ENCODE measurements at regions not wholly inside any gene's neighbourhood (a gene's known extent, or its start where the extent isn't known, plus 50 kb on each side); places are given as distances from the start of the nearest gene placed in this dataset.
A peak's percentile ranks its signal among the peaks of the same experiment; 100 is the strongest.

DNA sequence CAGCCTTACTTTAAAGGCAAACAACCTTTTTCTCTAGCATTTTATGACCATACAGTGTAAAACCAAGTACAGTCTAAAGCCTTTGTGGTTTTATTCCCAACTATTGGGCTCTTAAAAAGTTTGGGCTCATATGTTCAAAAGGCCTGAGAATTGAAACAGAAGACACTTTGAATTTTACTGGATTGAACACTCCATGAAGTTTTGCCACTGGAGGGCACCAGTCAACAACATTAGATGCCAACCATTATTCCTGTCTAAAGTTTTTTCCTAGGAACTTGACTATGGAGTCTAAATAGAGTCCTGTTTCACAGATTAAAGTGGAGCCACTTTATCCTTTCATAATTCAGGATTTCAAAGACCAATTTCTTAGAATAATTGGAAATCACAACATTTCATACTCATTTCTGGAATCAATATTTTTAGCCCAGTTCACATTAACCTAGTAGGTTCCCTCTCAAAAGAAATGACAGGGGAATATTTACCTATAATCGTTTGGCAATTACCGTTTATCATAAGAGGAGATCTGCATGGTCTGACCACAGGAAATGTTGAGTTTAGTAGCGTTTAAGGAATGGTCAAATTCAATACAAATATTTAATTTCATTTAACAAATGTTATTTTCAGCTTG is 244.1 kb upstream of the PDZRN3 start:
- peak; percentile 76 to 83 for DNase-seq (ENCODE audit: low spot score in 2 of 2)
- in situ Hi-C loops (cut with MboI; ENCODE audit: low sequenced_read_pairs), result loop anchor here (25.0 kb wide), 3 partner anchors 768 to 1318 kb away; no protein-coding TSS in a partner anchor
- H3K36me3 ChIP-seq (replicated peaks), result no peaks in the 10 kb centered on the region

DNA sequence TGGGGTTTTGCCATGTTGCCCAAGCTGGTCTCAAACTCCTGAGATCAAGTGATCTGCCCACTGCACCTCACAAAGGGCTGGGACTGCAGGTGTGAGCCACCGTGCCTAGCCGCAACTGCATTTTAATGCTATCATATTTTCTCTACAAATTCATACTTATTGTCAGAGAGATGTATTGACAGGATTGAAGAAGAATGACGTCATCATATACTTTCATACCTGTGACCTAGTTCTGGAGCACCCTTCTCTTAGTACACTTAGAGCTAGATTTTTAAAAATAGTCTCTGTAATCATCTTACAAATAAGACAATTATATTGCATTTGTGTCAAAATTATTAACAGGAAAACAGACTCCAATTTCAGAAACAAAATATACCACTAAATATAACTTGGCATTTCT is 242.8 kb upstream of the PDZRN3 start:
- no peaks in the 10 kb centered on the region for H3K27me3 ChIP-seq (ENCODE audit: low read depth)
- peaks cover 7% of the 10 kb centered on the region for H3K4me1 ChIP-seq
- in situ Hi-C loops (cut with MboI; ENCODE audit: low sequenced_read_pairs), result loop anchor here (25.0 kb wide), 3 partner anchors 770 to 1320 kb away; no protein-coding TSS in a partner anchor
- H3K36me3 ChIP-seq (replicated peaks), result no peaks in the 10 kb centered on the region
- no peak for DNase-seq (ENCODE audit: low spot score in 2 of 2)
- H3K4me3 ChIP-seq, result no peak overlapping the region
- H3K9me3 ChIP-seq, result peaks cover 2% of the 10 kb centered on the region

More for the DNA sequence above, 244.1 kb upstream of the PDZRN3 start:
- Histone ChIP-seq H3K4me3 (no peak overlapping the region), H3K9me3 (peaks cover 2% of the 10 kb centered on the region), H3K27me3 (ENCODE audit: low read depth) (no peaks in the 10 kb centered on the region), H3K4me1 (peaks cover 11% of the 10 kb centered on the region)

DNA sequence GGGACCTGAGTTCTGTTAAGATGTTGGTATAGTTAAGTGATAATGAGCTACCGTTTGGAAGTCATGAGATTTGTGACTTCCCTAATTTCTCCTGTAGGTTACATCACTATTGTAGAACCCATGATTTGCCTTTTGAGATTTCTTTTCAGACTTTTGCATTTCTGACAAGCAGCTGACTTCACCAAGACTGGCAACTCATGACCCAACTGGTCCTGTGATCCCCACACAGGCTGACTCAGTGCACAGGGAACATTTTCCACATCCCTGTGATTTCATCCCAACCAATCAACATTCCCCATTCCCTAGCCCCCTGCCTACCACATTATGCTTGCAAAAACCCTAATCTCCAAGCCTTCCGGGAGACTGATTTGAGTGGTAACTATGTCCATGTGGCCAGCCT is 242.1 kb upstream of the PDZRN3 start:
- H3K9me3 ChIP-seq, result peaks cover 2% of the 10 kb centered on the region
- no peak for DNase-seq (ENCODE audit: low spot score in 2 of 2)
- no peaks in the 10 kb centered on the region for H3K36me3 ChIP-seq (replicated peaks)
- no peaks in the 10 kb centered on the region for H3K27me3 ChIP-seq (ENCODE audit: low read depth)
- no peak overlapping the region for H3K4me3 ChIP-seq
- H3K4me1 ChIP-seq, result peaks cover 7% of the 10 kb centered on the region
- in situ Hi-C loops (cut with MboI; ENCODE audit: low sequenced_read_pairs), result loop anchor here (25.0 kb wide), 3 partner anchors 770 to 1320 kb away; no protein-coding TSS in a partner anchor

DNA sequence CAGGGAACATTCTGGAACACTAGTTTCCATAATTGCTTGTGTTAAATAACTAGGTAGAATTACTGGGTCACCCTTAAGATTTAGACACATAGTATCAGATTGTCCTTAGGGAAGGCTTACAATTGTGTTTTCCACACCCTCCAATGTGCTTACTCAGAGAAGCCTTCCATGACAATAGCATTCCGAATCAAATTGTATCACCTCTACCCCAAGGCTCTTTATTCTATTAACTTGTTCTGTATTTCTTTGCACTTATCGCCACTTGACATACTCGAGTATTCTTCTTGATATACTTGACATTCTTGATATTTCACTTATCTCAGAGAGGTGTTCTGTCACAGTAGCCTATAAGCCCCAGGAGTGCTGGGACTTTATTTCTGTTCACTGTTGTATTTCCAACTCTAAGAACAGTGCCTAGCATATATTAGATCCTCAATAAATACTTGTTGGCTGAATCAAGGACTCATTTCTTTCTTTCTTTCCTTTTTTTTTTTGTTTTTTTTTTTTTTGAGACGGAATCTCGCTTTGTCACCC is 238.9 kb upstream of the PDZRN3 start:
- in situ Hi-C loops (cut with MboI; ENCODE audit: low sequenced_read_pairs), result loop anchor here (25.0 kb wide), 3 partner anchors 774 to 1324 kb away; no protein-coding TSS in a partner anchor
- DNase-seq (ENCODE audit: low spot score in 2 of 2), result peak in 1 of 2 experiments; percentile 8
- H3K27me3 ChIP-seq (ENCODE audit: low read depth), result no peaks in the 10 kb centered on the region
- peaks cover 2% of the 10 kb centered on the region for H3K9me3 ChIP-seq
- peaks cover 3% of the 10 kb centered on the region; the same call in 1 of the 2 replicates for H3K4me1 ChIP-seq
- H3K36me3 ChIP-seq (replicated peaks), result no peaks in the 10 kb centered on the region
- no peak overlapping the region for H3K4me3 ChIP-seq

DNA sequence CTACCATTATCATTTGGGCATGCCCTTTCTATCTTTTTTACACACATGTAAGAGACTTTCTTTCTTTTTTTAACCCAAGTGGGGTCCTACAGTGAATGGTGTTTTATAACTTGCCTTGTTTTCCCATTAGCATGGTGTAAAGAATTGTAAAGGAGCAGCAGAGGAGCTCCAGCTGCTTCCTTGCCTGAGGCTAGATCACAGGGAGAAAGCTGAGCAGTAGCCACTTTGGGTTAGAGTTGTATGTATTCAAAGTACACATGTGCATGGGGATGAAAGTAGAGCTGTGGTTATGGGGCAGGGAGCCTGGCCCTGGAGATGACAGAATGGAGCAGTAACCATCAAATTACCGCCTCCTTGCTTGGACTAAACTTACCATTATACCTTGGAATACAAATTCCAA is 231.1 kb upstream of the PDZRN3 start:
- H3K4me1 ChIP-seq, result no peaks in the 10 kb centered on the region; the same call in 1 of the 2 replicates
- DNase-seq (ENCODE audit: low spot score in 2 of 2), result peak; percentile 27 to 36
- H3K36me3 ChIP-seq (replicated peaks), result no peaks in the 10 kb centered on the region
- no peaks in the 10 kb centered on the region for H3K27me3 ChIP-seq (ENCODE audit: low read depth)
- in situ Hi-C loops (cut with MboI; ENCODE audit: low sequenced_read_pairs), result loop anchor here (25.0 kb wide), 3 partner anchors 781 to 1331 kb away; no protein-coding TSS in a partner anchor
- no peaks in the 10 kb centered on the region for H3K9me3 ChIP-seq
- no peak overlapping the region for H3K4me3 ChIP-seq

DNA sequence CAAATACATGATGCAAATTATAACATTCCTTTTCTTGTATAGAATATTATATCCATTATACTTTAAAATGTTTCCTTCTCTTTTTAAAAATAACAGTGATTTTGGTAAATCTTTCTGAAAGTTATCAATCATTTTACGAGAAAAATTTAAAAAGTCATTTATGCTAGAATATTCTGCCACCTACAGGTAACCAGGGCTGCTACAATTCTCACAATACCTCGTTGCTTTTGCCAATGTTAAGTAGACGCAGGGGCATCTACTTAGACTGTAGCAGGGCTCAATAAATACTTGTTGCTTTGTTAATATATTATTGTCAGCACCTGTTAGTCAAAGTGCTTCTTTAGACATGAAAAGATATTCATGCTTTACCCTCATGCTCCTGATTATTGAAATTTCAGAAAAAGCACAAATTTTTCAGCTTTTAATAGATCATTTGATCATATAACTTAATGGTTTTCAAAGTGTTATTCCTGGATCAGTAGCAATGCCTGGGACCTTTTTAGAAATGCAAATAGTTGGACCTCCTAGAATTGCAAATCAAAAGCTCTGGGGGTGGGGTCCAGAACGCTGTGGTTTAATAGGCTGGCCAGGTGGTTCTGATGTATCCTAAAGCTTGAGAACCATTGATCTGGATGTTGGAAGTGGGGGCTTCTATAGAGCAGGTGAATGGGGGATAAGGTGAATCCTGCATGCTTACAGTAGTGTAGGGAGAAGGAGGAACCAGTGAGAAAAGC is 223.6 kb upstream of the PDZRN3 start:
- Histone ChIP-seq H3K36me3 (replicated peaks) (no peaks in the 10 kb centered on the region), H3K27me3 (ENCODE audit: low read depth) (no peaks in the 10 kb centered on the region), H3K9me3 (0 out of 2 replicates have a peak, but pooled peaks cover 5% of the 10 kb centered on the region), H3K4me3 (no peak overlapping the region), H3K4me1 (no peaks in the 10 kb centered on the region)
- DNase-seq (ENCODE audit: low spot score in 2 of 2), result peak; percentile 32 to 66
- in situ Hi-C loops (cut with MboI; ENCODE audit: low sequenced_read_pairs), result loop anchor here (10.0 to 25.0 kb wide), 2 partner anchors 344 to 736 kb away; no protein-coding TSS in a partner anchor

DNA sequence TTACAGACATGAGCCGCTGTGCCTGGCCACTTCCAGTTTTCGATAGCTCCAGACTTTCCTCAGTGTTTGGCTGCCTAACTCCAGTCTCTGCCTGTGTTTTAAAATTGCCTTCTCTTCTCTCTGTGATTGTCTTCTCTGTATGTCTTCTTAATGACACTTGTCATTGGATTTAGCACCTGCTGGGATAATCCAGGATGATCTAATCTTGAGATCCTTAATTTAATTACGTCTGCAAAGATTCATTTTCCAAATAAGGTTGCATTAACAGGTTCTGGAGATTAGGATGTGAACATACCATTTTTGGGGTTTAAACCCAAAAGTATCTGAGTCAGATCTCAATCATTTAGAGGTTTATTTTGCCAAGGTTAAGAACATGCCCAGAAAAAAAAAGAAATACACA is 222.2 kb upstream of the PDZRN3 start:
- H3K36me3 ChIP-seq (replicated peaks), result no peaks in the 10 kb centered on the region
- H3K4me3 ChIP-seq, result no peak overlapping the region
- H3K27me3 ChIP-seq (ENCODE audit: low read depth), result no peaks in the 10 kb centered on the region
- H3K4me1 ChIP-seq, result no peaks in the 10 kb centered on the region
- no peak for DNase-seq (ENCODE audit: low spot score in 2 of 2)
- H3K9me3 ChIP-seq, result 0 out of 2 replicates have a peak, but pooled peaks cover 5% of the 10 kb centered on the region
- in situ Hi-C loops (cut with MboI; ENCODE audit: low sequenced_read_pairs), result loop anchor here (10.0 to 25.0 kb wide), 2 partner anchors 342 to 735 kb away; no protein-coding TSS in a partner anchor

DNA sequence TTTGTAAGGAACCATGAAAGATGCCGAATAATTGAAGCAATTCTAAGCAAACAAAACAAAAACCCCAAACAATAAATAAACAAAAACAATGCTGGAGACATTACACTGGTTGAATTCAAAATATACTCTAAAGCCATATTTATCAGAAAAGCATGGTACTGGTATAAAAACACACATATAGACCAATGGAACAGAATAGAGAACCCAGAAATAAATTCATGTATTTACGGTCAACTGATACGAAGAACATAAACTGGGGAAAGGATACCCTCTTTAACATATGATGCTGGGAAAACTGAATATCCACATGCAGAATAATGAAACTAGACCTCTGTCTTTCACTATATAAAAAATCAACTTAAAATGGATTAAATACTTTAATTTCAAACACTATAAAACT is 214.3 kb upstream of the PDZRN3 start:
- no peaks in the 10 kb centered on the region for H3K27me3 ChIP-seq (ENCODE audit: low read depth)
- 0 out of 2 replicates have a peak, but pooled peaks cover 2% of the 10 kb centered on the region for H3K9me3 ChIP-seq
- H3K4me1 ChIP-seq, result no peaks in the 10 kb centered on the region
- H3K36me3 ChIP-seq (replicated peaks), result no peaks in the 10 kb centered on the region
- DNase-seq (ENCODE audit: low spot score in 2 of 2), result no peak
- in situ Hi-C loops (cut with MboI; ENCODE audit: low sequenced_read_pairs), result loop anchor here (25.0 kb wide), 1 partner anchor 727 kb away; no protein-coding TSS in a partner anchor
- no peak overlapping the region for H3K4me3 ChIP-seq

DNA sequence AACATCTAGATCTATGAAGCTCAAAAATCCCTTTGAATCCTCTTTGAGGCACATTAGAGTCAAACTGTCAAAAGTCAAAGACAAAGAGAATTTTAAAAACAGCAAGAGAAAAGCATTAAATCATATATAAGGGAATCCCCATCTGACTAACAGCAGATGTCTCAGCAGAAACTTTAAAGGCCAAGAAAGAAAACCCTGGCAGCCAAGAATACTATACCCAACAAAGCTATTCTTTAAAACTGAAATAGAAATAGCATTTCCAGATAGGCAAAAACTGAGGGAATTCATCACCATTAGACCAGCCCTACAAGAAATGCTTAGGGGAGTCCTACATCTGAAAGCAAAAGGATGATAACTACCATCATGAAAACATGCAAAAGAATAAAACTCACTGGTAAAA is 211.2 kb upstream of the PDZRN3 start:
- Histone ChIP-seq H3K27me3 (ENCODE audit: low read depth) (no peaks in the 10 kb centered on the region), H3K4me3 (no peak overlapping the region), H3K36me3 (replicated peaks) (no peaks in the 10 kb centered on the region), H3K4me1 (no peaks in the 10 kb centered on the region), H3K9me3 (no peaks in the 10 kb centered on the region)
- no peak for DNase-seq (ENCODE audit: low spot score in 2 of 2)
- in situ Hi-C loops (cut with MboI; ENCODE audit: low sequenced_read_pairs), result loop anchor here (25.0 kb wide), 1 partner anchor 724 kb away; no protein-coding TSS in a partner anchor

DNA sequence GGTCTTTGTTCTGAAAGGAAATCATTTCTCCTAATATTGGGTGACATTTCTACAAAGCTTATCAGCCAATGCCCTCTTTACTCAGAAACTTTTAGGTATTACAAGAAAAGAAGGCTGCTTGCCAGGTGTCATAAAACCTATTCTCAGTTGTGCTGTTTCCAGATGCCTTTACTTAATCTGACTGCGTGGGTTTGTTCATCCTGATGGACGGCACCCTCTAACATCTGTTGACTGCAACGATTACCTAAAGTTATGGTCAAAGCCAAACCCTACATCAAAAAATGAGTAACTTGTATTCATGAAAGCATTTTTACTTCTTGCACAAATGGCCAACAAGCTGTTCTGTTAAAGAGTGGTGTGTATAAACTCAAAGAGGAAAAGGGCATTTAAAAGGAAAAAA is 207.7 kb upstream of the PDZRN3 start:
- DNase-seq (ENCODE audit: low spot score in 2 of 2), result no peak
- in situ Hi-C loops (cut with MboI; ENCODE audit: low sequenced_read_pairs), result loop anchor here (25.0 kb wide), 1 partner anchor 720 kb away; no protein-coding TSS in a partner anchor

DNA sequence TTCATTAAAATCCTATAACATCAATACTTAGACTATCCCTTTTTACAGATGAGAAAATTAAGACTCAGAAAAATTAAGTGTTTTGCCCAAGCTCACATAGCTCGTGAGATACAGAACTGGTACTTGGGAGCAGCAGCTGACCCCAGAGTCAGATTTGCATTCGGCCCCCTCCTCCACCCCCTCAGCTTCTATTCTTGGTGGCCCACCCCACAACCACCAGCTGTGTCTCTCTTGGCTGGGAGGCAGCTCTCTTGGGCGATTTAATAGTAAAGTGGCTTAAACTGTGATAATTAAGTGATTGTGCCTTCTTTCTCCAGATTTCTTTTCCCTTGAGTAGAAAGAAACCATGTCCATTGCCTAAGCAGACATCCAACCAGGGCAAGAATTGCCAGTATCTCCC is 203.6 kb upstream of the PDZRN3 start:
- Histone ChIP-seq H3K4me3 (no peak overlapping the region), H3K36me3 (replicated peaks) (no peaks in the 10 kb centered on the region), H3K4me1 (peaks cover 2% of the 10 kb centered on the region; the same call in 1 of the 2 replicates), H3K9me3 (no peaks in the 10 kb centered on the region), H3K27me3 (ENCODE audit: low read depth) (no peaks in the 10 kb centered on the region)
- in situ Hi-C loops (cut with MboI; ENCODE audit: low sequenced_read_pairs), result loop anchor here (25.0 kb wide), 1 partner anchor 716 kb away; no protein-coding TSS in a partner anchor
- no peak for DNase-seq (ENCODE audit: low spot score in 2 of 2)

More for the DNA sequence above, 207.7 kb upstream of the PDZRN3 start:
- no peaks in the 10 kb centered on the region for H3K36me3 ChIP-seq (replicated peaks)
- H3K9me3 ChIP-seq, result no peaks in the 10 kb centered on the region
- H3K4me3 ChIP-seq, result no peak overlapping the region
- no peaks in the 10 kb centered on the region for H3K27me3 ChIP-seq (ENCODE audit: low read depth)
- no peaks in the 10 kb centered on the region for H3K4me1 ChIP-seq

DNA sequence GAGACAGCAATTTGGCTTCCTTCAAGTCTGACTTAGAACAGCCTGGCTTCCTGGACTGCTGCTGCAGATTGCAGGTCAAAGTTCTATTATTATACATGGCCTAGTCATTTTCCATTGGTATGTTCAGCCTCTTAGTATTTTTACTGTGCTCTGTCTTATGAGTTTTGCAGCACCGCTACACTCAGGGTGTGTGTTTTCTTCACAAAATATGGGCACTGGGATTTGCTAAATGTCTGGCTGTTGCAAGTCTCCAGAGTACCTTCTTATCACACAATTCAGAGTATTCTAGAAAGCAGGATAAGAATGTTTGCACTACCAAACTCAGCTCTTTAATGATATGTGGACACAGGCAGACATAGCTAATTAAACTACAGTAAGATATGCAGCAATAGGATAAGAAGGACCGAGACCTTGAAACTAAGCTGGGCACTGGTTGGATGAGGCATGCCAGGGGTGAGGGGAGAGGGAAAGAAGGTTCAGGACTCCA is 203.0 kb upstream of the PDZRN3 start:
- Histone ChIP-seq H3K9me3 (0 out of 2 replicates have a peak, but pooled peaks cover under 1% of the 10 kb centered on the region), H3K4me3 (no peak overlapping the region), H3K4me1 (peaks cover 2% of the 10 kb centered on the region; the same call in 1 of the 2 replicates), H3K36me3 (replicated peaks) (no peaks in the 10 kb centered on the region), H3K27me3 (ENCODE audit: low read depth) (no peaks in the 10 kb centered on the region)
- in situ Hi-C loops (cut with MboI; ENCODE audit: low sequenced_read_pairs), result loop anchor here (25.0 kb wide), 1 partner anchor 715 kb away; no protein-coding TSS in a partner anchor
- DNase-seq (ENCODE audit: low spot score in 2 of 2), result no peak

DNA sequence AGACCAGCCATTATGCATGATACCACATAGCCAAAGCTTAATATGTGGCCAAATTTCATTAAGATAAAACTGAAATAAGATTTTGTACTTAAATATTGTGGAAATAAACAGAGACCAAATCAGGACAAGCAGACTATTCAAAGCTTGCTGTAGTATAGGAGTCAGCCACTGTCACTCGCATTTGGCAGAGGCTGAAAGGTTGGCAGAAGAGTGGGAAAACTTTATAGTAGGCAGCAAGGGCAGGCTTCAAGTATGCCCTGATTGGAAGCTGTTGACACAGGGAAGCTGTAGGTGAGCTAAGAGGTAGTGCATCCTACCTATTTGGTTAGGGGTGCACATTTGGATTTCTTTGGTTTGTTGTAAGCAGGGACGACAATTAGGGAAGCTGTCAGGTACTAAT is 202.5 kb upstream of the PDZRN3 start:
- no peak overlapping the region for H3K4me3 ChIP-seq
- no peaks in the 10 kb centered on the region for H3K36me3 ChIP-seq (replicated peaks)
- no peak for DNase-seq (ENCODE audit: low spot score in 2 of 2)
- in situ Hi-C loops (cut with MboI; ENCODE audit: low sequenced_read_pairs), result loop anchor here (25.0 kb wide), 1 partner anchor 715 kb away; no protein-coding TSS in a partner anchor
- no peaks in the 10 kb centered on the region for H3K27me3 ChIP-seq (ENCODE audit: low read depth)
- 0 out of 2 replicates have a peak, but pooled peaks cover 3% of the 10 kb centered on the region for H3K9me3 ChIP-seq
- peaks cover 2% of the 10 kb centered on the region; the same call in 1 of the 2 replicates for H3K4me1 ChIP-seq
